Activated naive CD4-positive, alpha-beta T cell treated with anti-CD3 and anti-CD28 coated beads for 36 hours (primary cell): ENCODE measurements at regions not wholly inside any gene's neighbourhood (a gene's known extent, or its start where the extent isn't known, plus 50 kb on each side); places are given as distances from the start of the nearest gene placed in this dataset.

Source experiments
- CTCF ChIA-PET: fragments of 350-600 bp; sonication (Branson Sonifier 250); formaldehyde crosslinking; loops from one replicate; lab custom pipeline; 2021; ENCODE audit warnings: antibody characterized with exemption; lab: Charles Lee
- DNase-seq: peaks from one replicate; pipeline ENCODE4 v3.0.0-alpha.2; 2020
- H3K27ac Mint-ChIP-seq: one replicate; pipeline ENCODE4 v1.8.0; 2021; ENCODE audit warnings: mild to moderate bottlenecking, mixed read lengths
- H3K27me3 Mint-ChIP-seq: one replicate; pipeline ENCODE4 v1.8.0; 2021; ENCODE audit warnings: low read depth, mixed read lengths
- H3K36me3 Mint-ChIP-seq: one replicate; pipeline ENCODE4 v1.8.0; 2021; ENCODE audit warnings: low read depth, mixed read lengths
- H3K4me1 Mint-ChIP-seq: one replicate; pipeline ENCODE4 v1.8.0; 2021; ENCODE audit warnings: low read depth, mixed read lengths
- H3K4me3 Mint-ChIP-seq: one replicate; pipeline ENCODE4 v1.8.0; 2021; ENCODE audit warnings: mild to moderate bottlenecking, moderate library complexity, mixed read lengths
- H3K9me3 Mint-ChIP-seq: one replicate; pipeline ENCODE4 v1.8.0; 2021; ENCODE audit warnings: mixed read lengths
- intact Hi-C: fragments of 100-400 bp; cut with micrococcal nuclease; formaldehyde crosslinking; loops from one replicate; pipeline ENCODE4 v1.15.1; 2023

- no peaks in the 10 kb centered on the region for H3K27me3 Mint-ChIP-seq
- no peak for DNase-seq
- no peaks in the 10 kb centered on the region for H3K9me3 Mint-ChIP-seq
- peaks cover 1% of the 10 kb centered on the region for H3K36me3 Mint-ChIP-seq
- CTCF ChIA-PET, result no interaction called here
- H3K27ac Mint-ChIP-seq, result peak overlapping the region; percentile 88
- peaks cover 47% of the 10 kb centered on the region for H3K4me1 Mint-ChIP-seq
- H3K4me3 Mint-ChIP-seq, result peak overlapping the region; percentile 85
- intact Hi-C loops, result loop anchor here (1.0 kb wide), 1 partner anchor 19 kb away; no protein-coding TSS in a partner anchor
Measured at GRCh38 chr6:26305641-26305969, 59.4 kb upstream of the BTN3A2 start.

- H3K4me1 Mint-ChIP-seq, result peaks cover 45% of the 10 kb centered on the region
- no peak overlapping the region for H3K27ac Mint-ChIP-seq
- CTCF ChIA-PET, result no interaction called here
- peaks cover 1% of the 10 kb centered on the region for H3K36me3 Mint-ChIP-seq
- no peak for DNase-seq
- intact Hi-C loops, result no loop called here
- no peaks in the 10 kb centered on the region for H3K27me3 Mint-ChIP-seq
- no peaks in the 10 kb centered on the region for H3K9me3 Mint-ChIP-seq
- H3K4me3 Mint-ChIP-seq, result no peak overlapping the region
Measured at GRCh38 chr6:26306232-26306631, 58.8 kb upstream of the BTN3A2 start.

GRCh38 chr6:26307850-26308249 is 57.1 kb upstream of the BTN3A2 start:
- Mint-ChIP-seq H3K27ac (no peak overlapping the region), H3K4me1 (peaks cover 45% of the 10 kb centered on the region), H3K36me3 (peaks cover 3% of the 10 kb centered on the region), H3K9me3 (no peaks in the 10 kb centered on the region), H3K4me3 (no peak overlapping the region), H3K27me3 (no peaks in the 10 kb centered on the region)
- intact Hi-C loops, result no loop called here
- no peak for DNase-seq
- CTCF ChIA-PET, result interaction anchor here (0.8 kb wide), 1 partner anchor 49 kb away, joined by 3 read pairs; no protein-coding TSS in a partner anchor

GRCh38 chr6:26309731-26310142 is 55.3 kb upstream of the BTN3A2 start:
- H3K4me3 Mint-ChIP-seq, result no peak overlapping the region
- peaks cover 3% of the 10 kb centered on the region for H3K36me3 Mint-ChIP-seq
- CTCF ChIA-PET, result interaction anchor here (1.2 to 1.6 kb wide), 2 partner anchors 9 to 35 kb away, joined by 4 to 5 read pairs; no protein-coding TSS in a partner anchor
- H3K27ac Mint-ChIP-seq, result peak overlapping the region; percentile 1
- no peak for DNase-seq
- peaks cover 41% of the 10 kb centered on the region for H3K4me1 Mint-ChIP-seq
- H3K27me3 Mint-ChIP-seq, result no peaks in the 10 kb centered on the region
- H3K9me3 Mint-ChIP-seq, result no peaks in the 10 kb centered on the region
- intact Hi-C loops, result loop anchor here (10.0 kb wide), 1 partner anchor 845 kb away; no protein-coding TSS in a partner anchor

DNA sequence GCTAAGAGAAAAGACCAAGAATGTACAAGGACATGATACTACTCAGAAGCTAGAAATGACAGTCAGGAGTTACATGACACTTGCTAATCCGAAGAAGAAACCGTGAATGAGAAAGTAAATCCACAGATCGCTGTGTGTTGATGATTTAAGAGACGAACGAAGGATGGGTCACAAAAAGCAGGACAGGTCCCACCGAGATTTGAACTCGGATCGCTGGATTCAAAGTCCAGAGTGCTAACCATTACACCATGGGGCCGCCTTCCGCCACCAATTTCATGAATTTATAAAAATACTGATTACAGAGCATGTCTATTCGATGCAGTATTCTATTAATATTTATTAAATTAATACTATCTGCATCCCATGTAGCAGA is 54.0 kb upstream of the BTN3A2 start:
- CTCF ChIA-PET, result no interaction called here
- intact Hi-C loops, result loop anchor here (1.0 to 10.0 kb wide), 3 partner anchors 39 to 844 kb away; a partner anchor contains a TSS
- peak; percentile 79 for DNase-seq
- H3K9me3 Mint-ChIP-seq, result no peaks in the 10 kb centered on the region
- peaks cover 2% of the 10 kb centered on the region for H3K36me3 Mint-ChIP-seq
- peaks cover 29% of the 10 kb centered on the region for H3K4me1 Mint-ChIP-seq
- H3K27ac Mint-ChIP-seq, result peak overlapping the region; percentile 6
- peak overlapping the region; percentile 46 for H3K4me3 Mint-ChIP-seq
- no peaks in the 10 kb centered on the region for H3K27me3 Mint-ChIP-seq

- peaks cover 29% of the 10 kb centered on the region for H3K4me1 Mint-ChIP-seq
- no peaks in the 10 kb centered on the region for H3K27me3 Mint-ChIP-seq
- CTCF ChIA-PET, result no interaction called here
- peak overlapping the region; percentile 83 for H3K27ac Mint-ChIP-seq
- peaks cover 2% of the 10 kb centered on the region for H3K36me3 Mint-ChIP-seq
- no peaks in the 10 kb centered on the region for H3K9me3 Mint-ChIP-seq
- DNase-seq, result peak; percentile 74
- intact Hi-C loops, result loop anchor here (1.0 to 10.0 kb wide), 7 partner anchors 26 to 843 kb away; a partner anchor contains a TSS
- H3K4me3 Mint-ChIP-seq, result peak overlapping the region; percentile 81
Measured at GRCh38 chr6:26311385-26312095, 53.5 kb upstream of the BTN3A2 start.

- intact Hi-C loops, result loop anchor here (1.0 to 10.0 kb wide), 5 partner anchors 27 to 843 kb away; a partner anchor contains a TSS
- peaks cover 29% of the 10 kb centered on the region for H3K4me1 Mint-ChIP-seq
Measured at GRCh38 chr6:26312096-26312463, 52.9 kb upstream of the BTN3A2 start.

DNA sequence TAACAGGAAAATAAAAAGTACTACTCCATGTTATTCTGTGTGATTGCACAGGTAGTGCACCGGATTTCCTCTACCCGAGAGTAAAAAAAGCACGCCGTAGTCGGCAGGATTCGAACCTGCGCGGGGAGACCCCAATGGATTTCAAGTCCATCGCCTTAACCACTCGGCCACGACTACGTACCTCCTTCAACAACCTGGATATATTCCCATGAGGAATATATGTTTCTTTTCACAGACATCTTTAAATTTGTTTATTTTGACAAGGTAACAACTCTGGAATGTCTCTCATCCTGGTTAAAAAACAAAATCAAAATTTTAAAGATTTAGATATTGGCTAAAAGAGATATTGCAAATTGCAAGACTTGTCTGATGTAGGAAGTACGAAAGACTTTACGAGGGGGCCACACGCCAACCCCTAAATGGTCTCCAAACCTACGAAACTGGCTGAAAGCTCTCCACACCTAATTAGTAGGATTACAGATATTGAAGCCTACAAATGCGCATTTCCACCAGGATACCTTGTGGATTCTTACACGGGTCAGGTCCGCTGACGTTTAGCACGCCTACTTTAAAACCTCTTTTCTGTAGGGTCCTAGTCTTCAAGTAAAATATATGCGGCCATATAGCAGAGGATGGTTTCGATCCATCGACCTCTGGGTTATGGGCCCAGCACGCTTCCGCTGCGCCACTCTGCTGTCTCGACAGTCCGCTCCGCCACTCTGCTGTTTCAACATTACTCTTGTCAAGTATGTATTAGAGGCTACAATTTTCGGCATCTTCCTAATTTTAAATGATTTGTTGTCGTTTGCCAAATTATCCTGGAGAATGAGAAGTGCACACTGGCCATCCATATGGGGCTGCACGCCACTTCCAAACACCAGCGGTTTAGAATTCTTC is 52.2 kb upstream of the BTN3A2 start:
- peaks cover 27% of the 10 kb centered on the region for H3K4me1 Mint-ChIP-seq
- peak; percentile 95 for DNase-seq
- CTCF ChIA-PET, result no interaction called here
- H3K4me3 Mint-ChIP-seq, result peak overlapping the region; percentile 81
- intact Hi-C loops, result loop anchor here (1.0 to 10.0 kb wide), 7 partner anchors 10 to 842 kb away; a partner anchor contains a TSS
- H3K9me3 Mint-ChIP-seq, result no peaks in the 10 kb centered on the region
- peak overlapping the region; percentile 83 for H3K27ac Mint-ChIP-seq
- H3K36me3 Mint-ChIP-seq, result peaks cover 2% of the 10 kb centered on the region
- no peaks in the 10 kb centered on the region for H3K27me3 Mint-ChIP-seq

More at GRCh38 chr6:26312096-26312463, 52.9 kb upstream of the BTN3A2 start:
- Mint-ChIP-seq H3K27ac (peak overlapping the region; percentile 83), H3K36me3 (peaks cover 2% of the 10 kb centered on the region), H3K27me3 (no peaks in the 10 kb centered on the region), H3K9me3 (no peaks in the 10 kb centered on the region), H3K4me3 (peak overlapping the region; percentile 81)
- CTCF ChIA-PET, result no interaction called here
- DNase-seq, result no peak
